BLaER1 treated with 17β-estradiol and CSF1 and Interleukin-3, amounts not matched to agents 10 nM and 100 nM (cell line): ENCODE measurements at regions not wholly inside any gene's neighbourhood (a gene's known extent, or its start where the extent isn't known, plus 50 kb on each side); places are given as distances from the start of the nearest gene placed in this dataset.

Source experiments
- H3K27ac ChIP-seq, 11 experiments: shearing (Covaris generic); formaldehyde crosslinking; 2 replicates each; pipeline ENCODE4 v1.8.1; 2022
- H3K27me3 ChIP-seq, 11 experiments: shearing (Covaris generic); formaldehyde crosslinking; 2 replicates each; pipeline ENCODE4 v1.8.1; 2022
- H3K36me3 ChIP-seq, 11 experiments: shearing (Covaris generic); formaldehyde crosslinking; 2 replicates each; pipeline ENCODE4 v1.8.1; 2022
- H3K4me1 ChIP-seq, 10 experiments: shearing (Covaris generic); formaldehyde crosslinking; 2 replicates each; pipeline ENCODE4 v1.8.1; 2022
- H3K4me2 ChIP-seq, 11 experiments: shearing (Covaris generic); formaldehyde crosslinking; 2 replicates each; pipeline ENCODE4 v1.8.1; 2022
- H3K4me3 ChIP-seq, 10 experiments: shearing (Covaris generic); formaldehyde crosslinking; 2 replicates each; pipeline ENCODE4 v1.8.1; 2022
- H3K9ac ChIP-seq, 11 experiments: shearing (Covaris generic); formaldehyde crosslinking; 2 replicates each; pipeline ENCODE4 v1.8.1; 2022
- H3K9me3 ChIP-seq, 11 experiments: shearing (Covaris generic); formaldehyde crosslinking; replicated peaks in 1 of 11; 2 replicates each; pipeline ENCODE4 v1.8.1; 2022
- H4K20me1 ChIP-seq, 11 experiments: shearing (Covaris generic); formaldehyde crosslinking; 2 replicates each; pipeline ENCODE4 v1.8.1; 2022
- Cebpa-rat ChIP-seq, 11 experiments: shearing (Covaris generic); IDR thresholded peaks; 2 replicates each; pipeline ENCODE4 v1.8.1; 2022

- H3K9ac ChIP-seq: no peak overlapping the region
- no peak overlapping the region for H3K4me3 ChIP-seq
- H3K9me3 ChIP-seq: peaks cover 45 to 56% (median 53%) of the 10 kb centered on the region in 11 experiments
- no peak for TF ChIP-seq Cebpa-rat (IDR thresholded peaks at IDR 0.05)
- no peak overlapping the region for H3K27ac ChIP-seq
- peaks cover 0 to 9% (median 3%) of the 10 kb centered on the region in 10 experiments; a peak in 8 of 20 replicates for H3K4me1 ChIP-seq
- no peaks in the 10 kb centered on the region for H4K20me1 ChIP-seq
- H3K27me3 ChIP-seq: no peaks in the 10 kb centered on the region
- H3K36me3 ChIP-seq: peaks cover 0 to 14% (median 7%) of the 10 kb centered on the region in 11 experiments; a peak in 11 of 22 replicates
- peak overlapping the region in 2 of 11 experiments; percentile 9 to 26; a peak in 4 of 22 replicates for H3K4me2 ChIP-seq
These were observed 223.0 kb downstream of the NRIP1 start for GRCh38 chr21:14841511-14842472.

GRCh38 chr21:14838400-14838799 is 226.4 kb downstream of the NRIP1 start:
- Histone ChIP-seq H4K20me1 (no peaks in the 10 kb centered on the region), H3K27me3 (no peaks in the 10 kb centered on the region), H3K9me3 (peaks cover 19 to 22% (median 21%) of the 10 kb centered on the region in 11 experiments; a peak in 20 of 22 replicates), H3K4me3 (no peak overlapping the region), H3K36me3 (peaks cover 0 to 6% (median 0%) of the 10 kb centered on the region in 11 experiments; a peak in 3 of 22 replicates), H3K27ac (no peak overlapping the region), H3K4me2 (no peak overlapping the region), H3K9ac (no peak overlapping the region), H3K4me1 (peaks cover 0 to 9% (median 0%) of the 10 kb centered on the region in 10 experiments; a peak in 6 of 20 replicates)
- TF ChIP-seq Cebpa-rat (IDR thresholded peaks at IDR 0.05): no peak

GRCh38 chr21:14836950-14837349 is 227.8 kb downstream of the NRIP1 start:
- Histone ChIP-seq H3K4me1 (peaks cover 0 to 9% (median 0%) of the 10 kb centered on the region in 10 experiments; a peak in 6 of 20 replicates), H3K4me3 (no peak overlapping the region), H3K36me3 (peaks cover 0 to 4% (median 0%) of the 10 kb centered on the region in 11 experiments; a peak in 3 of 22 replicates), H4K20me1 (no peaks in the 10 kb centered on the region), H3K27me3 (no peaks in the 10 kb centered on the region), H3K9me3 (peaks cover 6 to 7% (median 7%) of the 10 kb centered on the region in 11 experiments; a peak in 20 of 22 replicates), H3K9ac (no peak overlapping the region), H3K27ac (no peak overlapping the region), H3K4me2 (no peak overlapping the region)
- no peak for TF ChIP-seq Cebpa-rat (IDR thresholded peaks at IDR 0.05)

GRCh38 chr21:14833666-14834351 is 231.0 kb downstream of the NRIP1 start:
- no peak overlapping the region for H3K4me3 ChIP-seq
- no peak overlapping the region for H3K9ac ChIP-seq
- H3K27me3 ChIP-seq: no peaks in the 10 kb centered on the region
- TF ChIP-seq Cebpa-rat (IDR thresholded peaks at IDR 0.05): no peak
- no peak overlapping the region for H3K4me2 ChIP-seq
- H4K20me1 ChIP-seq: no peaks in the 10 kb centered on the region
- no peaks in the 10 kb centered on the region for H3K4me1 ChIP-seq
- no peaks in the 10 kb centered on the region for H3K9me3 ChIP-seq
- H3K27ac ChIP-seq: no peak overlapping the region
- no peaks in the 10 kb centered on the region for H3K36me3 ChIP-seq

- no peak overlapping the region for H3K9ac ChIP-seq
- H3K4me1 ChIP-seq: no peaks in the 10 kb centered on the region
- H3K27ac ChIP-seq: no peak overlapping the region
- no peak overlapping the region for H3K4me2 ChIP-seq
- no peak overlapping the region for H3K4me3 ChIP-seq
- H3K9me3 ChIP-seq: no peaks in the 10 kb centered on the region
- no peaks in the 10 kb centered on the region for H3K27me3 ChIP-seq
- no peak for TF ChIP-seq Cebpa-rat (IDR thresholded peaks at IDR 0.05)
- H3K36me3 ChIP-seq: no peaks in the 10 kb centered on the region
- H4K20me1 ChIP-seq: no peaks in the 10 kb centered on the region
These were observed 231.6 kb downstream of the NRIP1 start for GRCh38 chr21:14833241-14833640.

- Histone ChIP-seq H4K20me1 (no peaks in the 10 kb centered on the region), H3K4me1 (no peaks in the 10 kb centered on the region), H3K36me3 (no peaks in the 10 kb centered on the region), H3K9ac (no peak overlapping the region), H3K27ac (no peak overlapping the region), H3K4me2 (no peak overlapping the region), H3K27me3 (no peaks in the 10 kb centered on the region), H3K4me3 (no peak overlapping the region), H3K9me3 (no peaks in the 10 kb centered on the region)
- TF ChIP-seq Cebpa-rat (IDR thresholded peaks at IDR 0.05): no peak
These were observed 234.5 kb downstream of the NRIP1 start for GRCh38 chr21:14830307-14830706.

GRCh38 chr21:14829685-14830084 is 235.1 kb downstream of the NRIP1 start:
- no peak overlapping the region for H3K27ac ChIP-seq
- H3K36me3 ChIP-seq: no peaks in the 10 kb centered on the region
- H3K9ac ChIP-seq: no peak overlapping the region
- no peak overlapping the region for H3K4me2 ChIP-seq
- H3K27me3 ChIP-seq: no peaks in the 10 kb centered on the region
- H4K20me1 ChIP-seq: no peaks in the 10 kb centered on the region
- H3K9me3 ChIP-seq: no peaks in the 10 kb centered on the region
- no peak for TF ChIP-seq Cebpa-rat (IDR thresholded peaks at IDR 0.05)
- H3K4me3 ChIP-seq: no peak overlapping the region
- no peaks in the 10 kb centered on the region for H3K4me1 ChIP-seq

- Histone ChIP-seq H4K20me1 (no peaks in the 10 kb centered on the region), H3K27me3 (no peaks in the 10 kb centered on the region), H3K4me3 (no peak overlapping the region), H3K9ac (no peak overlapping the region), H3K4me2 (no peak overlapping the region), H3K27ac (no peak overlapping the region), H3K9me3 (no peaks in the 10 kb centered on the region), H3K4me1 (no peaks in the 10 kb centered on the region), H3K36me3 (no peaks in the 10 kb centered on the region)
- TF ChIP-seq Cebpa-rat (IDR thresholded peaks at IDR 0.05): no peak
These were observed 237.3 kb downstream of the NRIP1 start for GRCh38 chr21:14827468-14827867.

- no peak for TF ChIP-seq Cebpa-rat (IDR thresholded peaks at IDR 0.05)
- H3K4me2 ChIP-seq: no peak overlapping the region
- H3K27me3 ChIP-seq: no peaks in the 10 kb centered on the region
- H3K9ac ChIP-seq: no peak overlapping the region
- H3K36me3 ChIP-seq: no peaks in the 10 kb centered on the region
- no peak overlapping the region for H3K4me3 ChIP-seq
- H3K9me3 ChIP-seq: no peaks in the 10 kb centered on the region
- no peaks in the 10 kb centered on the region for H3K4me1 ChIP-seq
- H3K27ac ChIP-seq: no peak overlapping the region
- no peaks in the 10 kb centered on the region for H4K20me1 ChIP-seq
These were observed 238.2 kb downstream of the NRIP1 start for GRCh38 chr21:14826630-14827029.
